ENCODE measurements at regions not wholly inside any gene's neighbourhood (a gene's known extent, or its start where the extent isn't known, plus 50 kb on each side); places are given as distances from the start of the nearest gene placed in this dataset.

- no peak overlapping the region for H3K27ac ChIP-seq
- no peak for FAIRE-seq
These were observed 822.3 kb downstream of the MTRR start for GRCh38 chr5:8691221-8691620.

DNA sequence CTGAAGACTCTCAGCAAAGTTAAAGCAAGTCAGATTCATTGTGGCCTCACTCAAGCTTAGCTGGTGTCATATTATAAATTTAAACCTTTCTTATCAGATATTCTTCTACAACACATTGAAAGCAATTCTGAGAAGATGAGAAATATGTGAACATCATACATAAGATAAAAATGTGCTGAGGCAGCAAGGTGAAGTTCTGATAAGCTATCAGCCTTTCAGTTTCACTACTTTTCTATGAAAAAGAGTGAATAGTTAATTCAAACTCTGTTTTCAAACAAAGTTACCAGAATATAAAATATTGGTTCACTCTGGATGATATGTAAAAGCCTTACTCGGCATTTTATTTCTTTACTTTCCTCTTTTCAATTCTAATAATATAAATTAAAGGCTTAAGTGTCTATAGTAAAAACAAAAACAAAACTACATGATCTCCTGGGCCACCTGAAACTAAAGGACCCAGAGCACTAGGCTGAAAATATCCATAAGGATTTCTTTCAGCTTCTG lies 824.4 kb downstream of the MTRR start:
- FAIRE-seq: no peak
- no peak overlapping the region for H3K27ac ChIP-seq
- H3K4me3 ChIP-seq: no peak overlapping the region
- TF ChIP-seq JUNB (IDR thresholded peaks at IDR 0.05): no peak
- no peak for TF ChIP-seq KDM1A (IDR thresholded peaks at IDR 0.05; ENCODE audit: low read depth)
- no peak for TF ChIP-seq CEBPB (IDR thresholded peaks at IDR 0.05)
- no peak for TF ChIP-seq KDM5A (IDR thresholded peaks at IDR 0.05)
- no peak for TF ChIP-seq CBX8 (IDR thresholded peaks at IDR 0.05)
- TF ChIP-seq MAFK (IDR thresholded peaks at IDR 0.05; ENCODE audit: partially characterized antibody): peak; percentile 61
- no peak for TF ChIP-seq RCOR1 (IDR thresholded peaks at IDR 0.05; ENCODE audit: low read depth, low read length)
- ATAC-seq: no peak
- H3K4me1 ChIP-seq: no peaks in the 10 kb centered on the region
- WGBS (ENCODE audit: missing lambda C conversion rate): 2% methylated on average over 1 of the region's 1 CpG
- DNase-seq (ENCODE audit: low read depth in 1 of 2, low spot score in 1 of 2): no peak
- CTCF ChIA-PET: interaction anchor here (0.6 kb wide), 1 partner anchor 248 kb away, joined by 3 read pairs; no protein-coding TSS in a partner anchor
- POLR2A ChIA-PET: no interaction called here
- H3K9me3 ChIP-seq: no peaks in the 10 kb centered on the region; the same call in 2 of the 3 replicates
- no peak overlapping the region for H3K4me2 ChIP-seq

More at GRCh38 chr5:8691221-8691620, 822.3 kb downstream of the MTRR start:
- no peaks in the 10 kb centered on the region for H3K4me1 ChIP-seq
- H3K4me3 ChIP-seq: no peak overlapping the region
- no peak for TF ChIP-seq FOSB (CRISPR knock-in tag; IDR thresholded peaks at IDR 0.05)
- no peak for TF ChIP-seq TP53 (CRISPR knock-in tag; IDR thresholded peaks at IDR 0.05)
- no peak for TF ChIP-seq EHF (CRISPR knock-in tag; IDR thresholded peaks at IDR 0.05)
- no peak for TF ChIP-seq HOXA7 (CRISPR knock-in tag; IDR thresholded peaks at IDR 0.05)
- no peak for TF ChIP-seq RARB (CRISPR knock-in tag; IDR thresholded peaks at IDR 0.05)
- no peak for TF ChIP-seq SREBF2 (IDR thresholded peaks at IDR 0.05)
- no peak for TF ChIP-seq NFE2L2 (conservative IDR thresholded peaks at IDR 0.05; ENCODE audit: low read length)
- TF ChIP-seq RNF2 (IDR thresholded peaks at IDR 0.05; ENCODE audit: borderline replicate concordance, low read depth): no peak
- DNase-seq (ENCODE audit: low read depth in 1 of 2, low spot score in 1 of 2): no peak
- POLR2A ChIA-PET: no interaction called here
- ATAC-seq: no peak
- CTCF ChIA-PET: no interaction called here
- no peak overlapping the region for H3K4me2 ChIP-seq
- H3K9me3 ChIP-seq: no peaks in the 10 kb centered on the region; the same call in 2 of the 3 replicates
- 5% methylated on average over 2 of the region's 2 CpGs for WGBS (ENCODE audit: missing lambda C conversion rate)

DNA sequence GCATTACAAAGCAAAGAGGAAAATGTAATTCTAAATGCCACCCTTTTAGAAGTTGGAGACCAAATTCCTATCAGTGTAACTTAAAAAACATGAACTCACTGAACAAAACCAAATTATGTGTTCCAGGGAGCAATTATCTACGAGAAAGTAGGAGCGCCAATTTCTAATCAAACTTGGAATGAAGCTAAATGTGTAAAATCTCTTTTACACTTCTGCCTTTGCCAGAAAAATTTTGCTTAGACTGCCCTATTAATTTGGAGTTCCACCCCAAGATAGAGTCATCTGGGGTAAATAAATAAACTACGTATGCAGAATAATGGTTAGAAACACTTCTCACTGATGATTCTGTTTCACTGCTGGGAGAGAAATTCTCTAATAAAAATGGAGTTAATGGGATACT lies 825.6 kb downstream of the MTRR start:
- Histone ChIP-seq H3K4me1 (no peaks in the 10 kb centered on the region), H3K9me3 (no peaks in the 10 kb centered on the region), H3K4me2 (no peak overlapping the region), H3K4me3 (no peak overlapping the region), H3K27ac (no peak overlapping the region)
- POLR2A ChIA-PET: no interaction called here
- CTCF ChIA-PET: no interaction called here
- ATAC-seq (no peak), FAIRE-seq (no peak), DNase-seq (ENCODE audit: low read depth in 1 of 2, low spot score in 1 of 2) (no peak)
- 43% methylated on average over 3 of the region's 3 CpGs for WGBS (ENCODE audit: missing lambda C conversion rate)
- no peak for TF ChIP-seq FOSL2 (IDR thresholded peaks at IDR 0.05)
- TF ChIP-seq FOSL2 (CRISPR knock-in tag; IDR thresholded peaks at IDR 0.05): no peak
- TF ChIP-seq MAZ (IDR thresholded peaks at IDR 0.05; ENCODE audit: borderline replicate concordance, low read depth, low read length): no peak
- no peak for TF ChIP-seq RNF2 (IDR thresholded peaks at IDR 0.05; ENCODE audit: borderline replicate concordance, low read depth)
- no peak for TF ChIP-seq HDAC2 (IDR thresholded peaks at IDR 0.05)
- TF ChIP-seq ZNF302 (CRISPR knock-in tag; IDR thresholded peaks at IDR 0.05): no peak
- no peak for TF ChIP-seq POLR2A (IDR thresholded peaks at IDR 0.05; ENCODE audit: low read length)
- TF ChIP-seq CTCF (IDR thresholded peaks at IDR 0.05): no peak
- no peak for TF ChIP-seq EHF (CRISPR knock-in tag; IDR thresholded peaks at IDR 0.05)
- no peak for TF ChIP-seq KDM1A (IDR thresholded peaks at IDR 0.05; ENCODE audit: low read depth)
- no peak for TF ChIP-seq REST (IDR thresholded peaks at IDR 0.05)
- no peak for TF ChIP-seq RFX5 (IDR thresholded peaks at IDR 0.05)
- TF ChIP-seq TFCP2L1 (CRISPR knock-in tag; IDR thresholded peaks at IDR 0.05): no peak
- no peak for TF ChIP-seq CBX2 (IDR thresholded peaks at IDR 0.05; ENCODE audit: borderline replicate concordance, low read depth)
- TF ChIP-seq, protein P1, sequence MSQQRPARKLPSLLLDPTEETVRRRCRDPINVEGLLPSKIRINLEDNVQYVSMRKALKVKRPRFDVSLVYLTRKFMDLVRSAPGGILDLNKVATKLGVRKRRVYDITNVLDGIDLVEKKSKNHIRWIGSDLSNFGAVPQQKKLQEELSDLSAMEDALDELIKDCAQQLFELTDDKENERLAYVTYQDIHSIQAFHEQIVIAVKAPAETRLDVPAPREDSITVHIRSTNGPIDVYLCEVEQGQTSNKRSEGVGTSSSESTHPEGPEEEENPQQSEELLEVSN (IDR thresholded peaks at IDR 0.05; ENCODE audit: borderline replicate concordance, low read depth): no peak
- TF ChIP-seq CBX8 (IDR thresholded peaks at IDR 0.05): no peak
